ENCODE measurements at regions not wholly inside any gene's neighbourhood (a gene's known extent, or its start where the extent isn't known, plus 50 kb on each side); places are given as distances from the start of the nearest gene placed in this dataset.

DNA sequence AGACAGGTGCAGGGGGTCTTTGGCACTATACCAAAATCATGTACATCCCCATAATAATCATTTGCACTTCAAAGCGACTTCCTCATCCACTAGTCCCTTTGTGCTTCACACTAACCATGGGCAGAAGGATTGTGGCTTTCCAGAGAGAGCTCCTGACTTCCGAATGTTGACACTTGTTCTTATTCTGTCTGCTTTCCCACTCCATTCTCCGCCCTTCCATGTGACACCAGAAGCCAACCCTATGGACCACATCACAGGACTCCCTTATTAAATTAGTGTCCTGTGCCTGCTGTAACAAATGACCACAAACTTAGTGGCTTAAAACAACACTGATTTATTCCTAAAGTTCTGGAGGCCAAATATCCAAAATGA is 91.6 kb downstream of the CMC2 start:
- H3K27me3 Mint-ChIP-seq (ENCODE audit: insufficient read depth), result peaks cover 18% of the 10 kb centered on the region

DNA sequence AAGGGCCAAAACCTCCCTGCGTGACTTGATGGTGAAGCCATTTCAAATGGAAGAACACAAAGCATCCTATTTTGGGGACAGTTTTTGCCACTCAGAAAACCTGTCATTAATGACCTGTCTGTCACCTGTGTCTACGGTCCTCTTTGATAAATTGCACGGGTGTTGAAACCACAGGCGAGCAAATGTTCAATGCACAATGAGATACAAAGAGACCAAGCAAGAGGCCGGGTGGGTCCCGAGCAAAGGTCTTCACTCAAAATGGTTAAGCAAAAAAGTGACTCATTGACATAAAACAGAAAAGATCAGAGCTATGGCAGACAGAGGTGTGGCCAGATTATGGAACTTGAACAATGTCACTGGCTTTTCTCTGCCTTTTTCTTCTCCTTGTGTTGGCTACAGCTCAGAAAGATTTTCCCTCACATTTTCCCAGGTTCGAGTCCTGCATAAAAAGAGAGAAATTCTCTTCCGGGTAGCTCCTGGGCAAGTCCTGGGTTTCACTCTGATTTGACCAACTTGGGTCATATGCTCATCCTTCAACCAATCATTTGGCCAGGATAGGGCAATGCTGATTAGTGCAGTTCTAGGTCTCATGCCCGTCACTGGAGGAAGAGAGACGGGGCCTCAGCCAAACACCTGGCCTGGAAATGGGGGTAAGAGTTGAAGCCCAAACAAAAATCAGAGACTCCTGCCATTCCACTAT is 92.2 kb downstream of the CMC2 start:
- no peak for DNase-seq
- 93 to 94% methylated on average over 8 to 10 of the region's 10 CpGs for WGBS, 2 experiments (ENCODE audit: insufficient coverage in 1 of 2, insufficient read length in 1 of 2)
- no peak overlapping the region for H3K27ac Mint-ChIP-seq
- H3K36me3 Mint-ChIP-seq (ENCODE audit: low read depth), result no peaks in the 10 kb centered on the region
- peaks cover 15% of the 10 kb centered on the region for H3K27me3 Mint-ChIP-seq (ENCODE audit: insufficient read depth)
- peaks cover 10% of the 10 kb centered on the region for H3K9me3 Mint-ChIP-seq
- H3K36me3 ChIP-seq (ENCODE audit: control insufficient read depth, insufficient read depth, low read length), result no peaks in the 10 kb centered on the region
- H3K27me3 ChIP-seq (ENCODE audit: control insufficient read depth, insufficient read depth, low read length, poor library complexity, severe bottlenecking), result peaks cover 5% of the 10 kb centered on the region
- no peak overlapping the region for H3K9ac ChIP-seq (ENCODE audit: extremely low read depth, low read length, poor library complexity, severe bottlenecking)
- no peak overlapping the region for H3K4me3 ChIP-seq (ENCODE audit: low read length)
- H3K27ac ChIP-seq (ENCODE audit: low read depth, low read length), result no peak overlapping the region
- peaks cover 10% of the 10 kb centered on the region for H3K9me3 ChIP-seq (ENCODE audit: control insufficient read depth, low read length)
- peaks cover 23% of the 10 kb centered on the region for H3K4me1 Mint-ChIP-seq
- no peaks in the 10 kb centered on the region for H3K4me1 ChIP-seq (ENCODE audit: control insufficient read depth, insufficient read depth, low read length)
- H3K4me3 Mint-ChIP-seq, result no peak overlapping the region
- TF ChIP-seq, protein P1, sequence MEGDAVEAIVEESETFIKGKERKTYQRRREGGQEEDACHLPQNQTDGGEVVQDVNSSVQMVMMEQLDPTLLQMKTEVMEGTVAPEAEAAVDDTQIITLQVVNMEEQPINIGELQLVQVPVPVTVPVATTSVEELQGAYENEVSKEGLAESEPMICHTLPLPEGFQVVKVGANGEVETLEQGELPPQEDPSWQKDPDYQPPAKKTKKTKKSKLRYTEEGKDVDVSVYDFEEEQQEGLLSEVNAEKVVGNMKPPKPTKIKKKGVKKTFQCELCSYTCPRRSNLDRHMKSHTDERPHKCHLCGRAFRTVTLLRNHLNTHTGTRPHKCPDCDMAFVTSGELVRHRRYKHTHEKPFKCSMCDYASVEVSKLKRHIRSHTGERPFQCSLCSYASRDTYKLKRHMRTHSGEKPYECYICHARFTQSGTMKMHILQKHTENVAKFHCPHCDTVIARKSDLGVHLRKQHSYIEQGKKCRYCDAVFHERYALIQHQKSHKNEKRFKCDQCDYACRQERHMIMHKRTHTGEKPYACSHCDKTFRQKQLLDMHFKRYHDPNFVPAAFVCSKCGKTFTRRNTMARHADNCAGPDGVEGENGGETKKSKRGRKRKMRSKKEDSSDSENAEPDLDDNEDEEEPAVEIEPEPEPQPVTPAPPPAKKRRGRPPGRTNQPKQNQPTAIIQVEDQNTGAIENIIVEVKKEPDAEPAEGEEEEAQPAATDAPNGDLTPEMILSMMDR (conservative IDR thresholded peaks at IDR 0.05), result no peak

More for the DNA sequence above, 91.6 kb downstream of the CMC2 start:
- Histone ChIP-seq H3K27me3 (ENCODE audit: control insufficient read depth, insufficient read depth, low read length, poor library complexity, severe bottlenecking) (peaks cover 5% of the 10 kb centered on the region), H3K9ac (ENCODE audit: extremely low read depth, low read length, poor library complexity, severe bottlenecking) (no peak overlapping the region), H3K27ac (ENCODE audit: low read depth, low read length) (no peak overlapping the region), H3K4me1 (ENCODE audit: control insufficient read depth, insufficient read depth, low read length) (no peaks in the 10 kb centered on the region), H3K9me3 (ENCODE audit: control insufficient read depth, low read length) (peaks cover 10% of the 10 kb centered on the region), H3K4me3 (ENCODE audit: low read length) (no peak overlapping the region), H3K36me3 (ENCODE audit: control insufficient read depth, insufficient read depth, low read length) (no peaks in the 10 kb centered on the region)
- TF ChIP-seq, protein P1 (conservative IDR thresholded peaks at IDR 0.05), result no peak
- Mint-ChIP-seq H3K4me1 (peaks cover 18% of the 10 kb centered on the region), H3K36me3 (ENCODE audit: low read depth) (no peaks in the 10 kb centered on the region), H3K4me3 (no peak overlapping the region), H3K27ac (no peak overlapping the region), H3K9me3 (peaks cover 10% of the 10 kb centered on the region)
- DNase-seq, result no peak
- 75 to 85% methylated on average over 1 to 3 of the region's 3 CpGs for WGBS, 2 experiments (ENCODE audit: insufficient coverage in 1 of 2, insufficient read length in 1 of 2)

DNA sequence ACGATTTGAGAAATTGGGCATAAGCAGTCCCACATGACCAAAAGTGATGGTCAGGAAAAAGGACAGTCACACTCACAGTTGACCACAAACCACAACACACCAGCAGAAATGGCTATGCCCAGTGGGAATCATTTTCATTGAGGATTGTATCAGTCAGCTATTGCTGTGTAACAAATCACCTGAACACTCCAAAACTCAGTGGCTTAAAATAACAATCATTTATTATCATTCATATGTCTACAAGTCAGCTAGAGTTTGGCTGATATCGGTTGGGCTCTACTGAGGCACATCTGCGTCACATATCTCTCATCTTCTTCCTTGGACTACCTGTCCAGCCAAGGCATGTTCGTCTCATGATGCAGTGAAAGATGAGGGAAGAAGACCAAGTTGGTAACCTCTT is 93.3 kb downstream of the CMC2 start:
- H3K36me3 ChIP-seq (ENCODE audit: control insufficient read depth, insufficient read depth, low read length), result no peaks in the 10 kb centered on the region
- WGBS, 2 experiments (ENCODE audit: insufficient coverage in 1 of 2, insufficient read length in 1 of 2), result 89 to 94% methylated on average over 3 to 4 of the region's 4 CpGs

More for the DNA sequence above, 93.3 kb downstream of the CMC2 start:
- H3K27ac Mint-ChIP-seq, result no peak overlapping the region
- H3K27me3 Mint-ChIP-seq (ENCODE audit: insufficient read depth), result peaks cover 12% of the 10 kb centered on the region
- H3K36me3 Mint-ChIP-seq (ENCODE audit: low read depth), result no peaks in the 10 kb centered on the region
- DNase-seq, result no peak
- Histone ChIP-seq H3K9me3 (ENCODE audit: control insufficient read depth, low read length) (peaks cover 10% of the 10 kb centered on the region), H3K27ac (ENCODE audit: low read depth, low read length) (no peak overlapping the region), H3K4me3 (ENCODE audit: low read length) (no peak overlapping the region), H3K9ac (ENCODE audit: extremely low read depth, low read length, poor library complexity, severe bottlenecking) (no peak overlapping the region), H3K4me1 (ENCODE audit: control insufficient read depth, insufficient read depth, low read length) (no peaks in the 10 kb centered on the region), H3K27me3 (ENCODE audit: control insufficient read depth, insufficient read depth, low read length, poor library complexity, severe bottlenecking) (peaks cover 5% of the 10 kb centered on the region)
- TF ChIP-seq, protein P1 (conservative IDR thresholded peaks at IDR 0.05), result no peak
- peaks cover 14% of the 10 kb centered on the region for H3K4me1 Mint-ChIP-seq
- no peak overlapping the region for H3K4me3 Mint-ChIP-seq
- H3K9me3 Mint-ChIP-seq, result peaks cover 10% of the 10 kb centered on the region
